ENCODE measurements at regions not wholly inside any gene's neighbourhood (a gene's known extent, or its start where the extent isn't known, plus 50 kb on each side); places are given as distances from the start of the nearest gene placed in this dataset.

GRCh38 chr12:20248646-20249045, 119.7 kb upstream of the PDE3A start:
- no peak overlapping the region for H3K4me3 ChIP-seq (ENCODE audit: control extremely low read depth in 1 of 5, extremely low read depth in 1 of 5, insufficient read depth in 1 of 5, low read depth in 2 of 5, low read length in 4 of 5)
- no peaks in the 10 kb centered on the region for H4K20me1 ChIP-seq (ENCODE audit: control insufficient read depth, insufficient read depth, low read length, poor library complexity, severe bottlenecking)
- no peak for TF ChIP-seq EZH2 (IDR thresholded peaks at IDR 0.05; ENCODE audit: borderline replicate concordance, insufficient read depth, low read depth, low read length, poor library complexity, severe bottlenecking)
- TF ChIP-seq CTCF (IDR thresholded peaks at IDR 0.05) = no peak
- H3K36me3 ChIP-seq (replicated peaks in 1 of 2; ENCODE audit: control extremely low read depth in 1 of 2, control insufficient read depth in 1 of 2, extremely low read depth in 1 of 2, insufficient read depth in 2 of 2, low read length in 1 of 2) = no peaks in the 10 kb centered on the region
- no peaks in the 10 kb centered on the region for H3K4me1 ChIP-seq (ENCODE audit: control insufficient read depth in 2 of 2, insufficient read depth in 2 of 2, low read length in 2 of 2)
- no peaks in the 10 kb centered on the region for H3K79me2 ChIP-seq (ENCODE audit: control insufficient read depth, insufficient read depth, low read length)
- Mint-ChIP-seq H3K27me3 (no peaks in the 10 kb centered on the region), H3K4me1 (no peaks in the 10 kb centered on the region), H3K27ac (no peak overlapping the region), H3K9me3 (ENCODE audit: insufficient read depth) (peaks cover 2% of the 10 kb centered on the region), H3K4me3 (no peak overlapping the region)
- no peak overlapping the region for H3K9ac ChIP-seq (ENCODE audit: low read length)
- 100% methylated on average over 2 of the region's 3 CpGs for WGBS (ENCODE audit: insufficient coverage)
- ATAC-seq (ENCODE audit: low read depth) (no peak), DNase-seq (no peak)
- H3K4me2 ChIP-seq (replicated peaks; ENCODE audit: low read depth, low read length, poor library complexity, severe bottlenecking) = no peak overlapping the region
- H3K27ac ChIP-seq (ENCODE audit: low read length in 2 of 2) = no peak overlapping the region
- intact Hi-C loops (cut with micrococcal nuclease) = no loop called here
- POLR2A ChIA-PET = no interaction called here
- H2AFZ ChIP-seq (ENCODE audit: insufficient read depth, low read depth, low read length, poor library complexity, severe bottlenecking) = no peak overlapping the region
- no peaks in the 10 kb centered on the region for H3K27me3 ChIP-seq (replicated peaks in 1 of 4; ENCODE audit: control extremely low read depth in 1 of 4, control insufficient read depth in 3 of 4, insufficient read depth in 4 of 4, low read length in 3 of 4)
- CTCF ChIA-PET = no interaction called here
- H3K9me3 ChIP-seq (ENCODE audit: control extremely low read depth in 1 of 3, control insufficient read depth in 2 of 3, insufficient read depth in 1 of 3, low read length in 2 of 3) = peaks cover 0 to 6% (median 2%) of the 10 kb centered on the region in 3 donors

GRCh38 chr12:20250761-20251160, 117.6 kb upstream of the PDE3A start:
- no peak overlapping the region for H3K4me3 Mint-ChIP-seq
- WGBS (ENCODE audit: insufficient coverage) = no CpG with 5 or more reads among the region's 1 CpG
- ChIA-PET CTCF (no interaction called here), POLR2A (no interaction called here)
- TF ChIP-seq EZH2 (IDR thresholded peaks at IDR 0.05; ENCODE audit: borderline replicate concordance, insufficient read depth, low read depth, low read length, poor library complexity, severe bottlenecking) = no peak
- TF ChIP-seq CTCF (IDR thresholded peaks at IDR 0.05) = no peak
- no peak overlapping the region for H2AFZ ChIP-seq (ENCODE audit: insufficient read depth, low read depth, low read length, poor library complexity, severe bottlenecking)
- no peak overlapping the region for H3K9ac ChIP-seq (ENCODE audit: low read length)
- no peaks in the 10 kb centered on the region for H4K20me1 ChIP-seq (ENCODE audit: control insufficient read depth, insufficient read depth, low read length, poor library complexity, severe bottlenecking)
- H3K9me3 ChIP-seq (ENCODE audit: control extremely low read depth in 1 of 3, control insufficient read depth in 2 of 3, insufficient read depth in 1 of 3, low read length in 2 of 3) = peaks cover 0 to 6% (median 2%) of the 10 kb centered on the region in 3 donors
- H3K4me1 ChIP-seq (ENCODE audit: control insufficient read depth in 2 of 2, insufficient read depth in 2 of 2, low read length in 2 of 2) = no peaks in the 10 kb centered on the region
- H3K27me3 ChIP-seq (replicated peaks in 1 of 4; ENCODE audit: control extremely low read depth in 1 of 4, control insufficient read depth in 3 of 4, insufficient read depth in 4 of 4, low read length in 3 of 4) = no peaks in the 10 kb centered on the region
- H3K27ac ChIP-seq (ENCODE audit: low read length in 2 of 2) = no peak overlapping the region
- no peak overlapping the region for H3K27ac Mint-ChIP-seq
- no peaks in the 10 kb centered on the region for H3K79me2 ChIP-seq (ENCODE audit: control insufficient read depth, insufficient read depth, low read length)
- intact Hi-C loops (cut with micrococcal nuclease) = no loop called here
- no peak overlapping the region for H3K4me2 ChIP-seq (replicated peaks; ENCODE audit: low read depth, low read length, poor library complexity, severe bottlenecking)
- no peak for DNase-seq
- H3K4me1 Mint-ChIP-seq = no peaks in the 10 kb centered on the region
- ATAC-seq (ENCODE audit: low read depth) = no peak
- no peaks in the 10 kb centered on the region for H3K27me3 Mint-ChIP-seq
- H3K9me3 Mint-ChIP-seq (ENCODE audit: insufficient read depth) = peaks cover 2% of the 10 kb centered on the region
- H3K36me3 ChIP-seq (replicated peaks in 1 of 2; ENCODE audit: control extremely low read depth in 1 of 2, control insufficient read depth in 1 of 2, extremely low read depth in 1 of 2, insufficient read depth in 2 of 2, low read length in 1 of 2) = no peaks in the 10 kb centered on the region
- H3K4me3 ChIP-seq (ENCODE audit: control extremely low read depth in 1 of 5, extremely low read depth in 1 of 5, insufficient read depth in 1 of 5, low read depth in 2 of 5, low read length in 4 of 5) = no peak overlapping the region

Measured in B cell (primary cell).